ENCODE measurements at regions not wholly inside any gene's neighbourhood (a gene's known extent, or its start where the extent isn't known, plus 50 kb on each side); places are given as distances from the start of the nearest gene placed in this dataset.

GRCh38 chr7:41060796-41061195 is 642.1 kb downstream of the INHBA start:
- H3K4me1 ChIP-seq: no peaks in the 10 kb centered on the region
- DNase-seq: no peak
- WGBS, 2 donors: 90 to 92% methylated on average over 6 of the region's 6 CpGs
- H3K27me3 ChIP-seq: no peaks in the 10 kb centered on the region
- no peak for TF ChIP-seq POLR2A (IDR thresholded peaks at IDR 0.05)
- TF ChIP-seq, protein P1, sequence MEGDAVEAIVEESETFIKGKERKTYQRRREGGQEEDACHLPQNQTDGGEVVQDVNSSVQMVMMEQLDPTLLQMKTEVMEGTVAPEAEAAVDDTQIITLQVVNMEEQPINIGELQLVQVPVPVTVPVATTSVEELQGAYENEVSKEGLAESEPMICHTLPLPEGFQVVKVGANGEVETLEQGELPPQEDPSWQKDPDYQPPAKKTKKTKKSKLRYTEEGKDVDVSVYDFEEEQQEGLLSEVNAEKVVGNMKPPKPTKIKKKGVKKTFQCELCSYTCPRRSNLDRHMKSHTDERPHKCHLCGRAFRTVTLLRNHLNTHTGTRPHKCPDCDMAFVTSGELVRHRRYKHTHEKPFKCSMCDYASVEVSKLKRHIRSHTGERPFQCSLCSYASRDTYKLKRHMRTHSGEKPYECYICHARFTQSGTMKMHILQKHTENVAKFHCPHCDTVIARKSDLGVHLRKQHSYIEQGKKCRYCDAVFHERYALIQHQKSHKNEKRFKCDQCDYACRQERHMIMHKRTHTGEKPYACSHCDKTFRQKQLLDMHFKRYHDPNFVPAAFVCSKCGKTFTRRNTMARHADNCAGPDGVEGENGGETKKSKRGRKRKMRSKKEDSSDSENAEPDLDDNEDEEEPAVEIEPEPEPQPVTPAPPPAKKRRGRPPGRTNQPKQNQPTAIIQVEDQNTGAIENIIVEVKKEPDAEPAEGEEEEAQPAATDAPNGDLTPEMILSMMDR (IDR thresholded peaks at IDR 0.05): no peak
- TF ChIP-seq EP300 (IDR thresholded peaks at IDR 0.05): no peak
- TF ChIP-seq POLR2AphosphoS5 (IDR thresholded peaks at IDR 0.05): no peak
- H3K4me3 ChIP-seq: no peak overlapping the region
- intact Hi-C loops (cut with DNase I): no loop called here
- no peaks in the 10 kb centered on the region for H3K36me3 ChIP-seq
- H3K9me3 ChIP-seq: no peaks in the 10 kb centered on the region
- no peak overlapping the region for H3K27ac ChIP-seq

DNA sequence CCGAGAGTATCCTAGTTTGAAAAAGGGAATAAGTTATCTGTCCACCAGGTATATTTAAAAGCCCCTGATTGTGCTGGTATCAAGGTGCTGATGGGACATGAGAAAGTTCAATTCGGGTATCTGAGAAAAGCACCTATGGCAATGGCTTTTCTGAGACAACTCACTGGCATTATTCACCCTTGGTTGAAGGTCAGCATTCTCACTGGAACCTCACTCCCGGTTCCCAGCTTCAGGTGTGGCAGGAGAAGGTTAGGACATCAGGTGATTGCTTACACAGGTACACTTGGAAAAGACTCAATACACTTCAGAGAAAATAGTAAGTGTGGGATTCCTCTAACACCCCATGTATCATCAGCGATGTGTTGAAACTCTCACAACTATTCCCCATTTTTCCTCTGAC is 643.1 kb downstream of the INHBA start:
- Histone ChIP-seq H3K4me3 (no peak overlapping the region), H3K4me1 (no peaks in the 10 kb centered on the region), H3K27ac (no peak overlapping the region), H3K27me3 (no peaks in the 10 kb centered on the region), H3K9me3 (peaks cover 0 to 2% (median 0%) of the 10 kb centered on the region in 4 donors), H3K36me3 (no peaks in the 10 kb centered on the region)
- 38 to 73% methylated on average over 4 of the region's 4 CpGs for WGBS, 2 donors
- TF ChIP-seq, protein P1 (IDR thresholded peaks at IDR 0.05): no peak
- no peak for TF ChIP-seq EP300 (IDR thresholded peaks at IDR 0.05)
- TF ChIP-seq POLR2A (IDR thresholded peaks at IDR 0.05): no peak
- TF ChIP-seq POLR2AphosphoS5 (IDR thresholded peaks at IDR 0.05): no peak
- DNase-seq: no peak
- intact Hi-C loops (cut with DNase I): no loop called here

GRCh38 chr7:41058986-41059741 is 643.7 kb downstream of the INHBA start:
- TF ChIP-seq POLR2AphosphoS5 (IDR thresholded peaks at IDR 0.05) (no peak), EP300 (IDR thresholded peaks at IDR 0.05) (no peak), POLR2A (IDR thresholded peaks at IDR 0.05) (no peak)
- TF ChIP-seq, protein P1 (IDR thresholded peaks at IDR 0.05): no peak
- 79 to 92% methylated on average over 4 of the region's 4 CpGs for WGBS, 2 donors
- H3K36me3 ChIP-seq: no peaks in the 10 kb centered on the region
- H3K9me3 ChIP-seq: peaks cover 0 to 2% (median 0%) of the 10 kb centered on the region in 4 donors
- intact Hi-C loops (cut with DNase I): no loop called here
- no peak overlapping the region for H3K27ac ChIP-seq
- no peak overlapping the region for H3K4me3 ChIP-seq
- no peak for DNase-seq
- no peaks in the 10 kb centered on the region for H3K27me3 ChIP-seq
- no peaks in the 10 kb centered on the region for H3K4me1 ChIP-seq

DNA sequence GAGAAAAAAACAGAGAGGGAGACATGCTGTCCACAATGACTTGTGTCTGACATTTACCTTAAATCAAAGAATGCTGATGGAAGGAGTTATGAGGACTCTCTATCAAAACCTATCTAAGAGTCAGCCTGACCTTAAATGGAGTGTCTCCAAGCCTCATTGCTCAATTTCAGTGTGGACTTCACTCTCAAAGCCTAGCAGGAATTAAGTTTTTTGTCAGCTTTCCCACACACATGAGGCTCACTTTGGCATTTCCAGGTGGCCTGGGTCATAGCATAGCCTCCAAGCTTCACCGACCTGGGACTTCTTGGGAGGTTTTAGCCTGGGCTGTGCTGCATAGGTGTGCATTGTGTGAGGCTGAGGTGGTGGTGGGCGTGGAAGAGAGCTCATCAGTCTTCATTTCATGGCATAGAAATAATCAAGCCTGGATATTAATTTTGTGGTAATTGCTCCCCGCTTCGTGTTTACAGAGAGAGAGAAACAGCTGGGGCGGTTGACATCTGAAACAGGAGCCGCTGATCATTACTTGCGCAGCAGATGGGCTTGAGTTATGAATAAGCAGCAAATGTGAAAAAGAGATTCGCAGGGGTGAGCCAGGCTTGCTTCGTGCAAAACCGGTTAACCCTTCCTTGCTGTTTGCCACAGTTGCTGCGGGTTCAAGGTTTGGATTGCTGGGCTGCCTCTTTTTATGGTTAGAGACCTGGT is 647.8 kb downstream of the INHBA start:
- Histone ChIP-seq H3K4me3 (no peak overlapping the region), H3K9me3 (peaks cover 0 to 2% (median 0%) of the 10 kb centered on the region in 4 donors), H3K36me3 (no peaks in the 10 kb centered on the region), H3K27ac (no peak overlapping the region), H3K4me1 (no peaks in the 10 kb centered on the region), H3K27me3 (no peaks in the 10 kb centered on the region)
- 82 to 88% methylated on average over 11 of the region's 11 CpGs for WGBS, 2 donors
- no peak for TF ChIP-seq POLR2AphosphoS5 (IDR thresholded peaks at IDR 0.05)
- no peak for TF ChIP-seq EP300 (IDR thresholded peaks at IDR 0.05)
- TF ChIP-seq, protein P1 (IDR thresholded peaks at IDR 0.05): no peak
- no peak for TF ChIP-seq POLR2A (IDR thresholded peaks at IDR 0.05)
- no peak for DNase-seq
- intact Hi-C loops (cut with DNase I): no loop called here

Measured in sigmoid colon (tissue), 6 donors.